HUES6 (cell line): ENCODE measurements at regions not wholly inside any gene's neighbourhood (a gene's known extent, or its start where the extent isn't known, plus 50 kb on each side); places are given as distances from the start of the nearest gene placed in this dataset.

Source experiments
- H3K27ac ChIP-seq: 2 replicates; pipeline ENCODE4 v1.7.0; 2013; ENCODE audit warnings: low read depth, mild to moderate bottlenecking, low read length, inconsistent platforms
- H3K27me3 ChIP-seq: 2 replicates; pipeline ENCODE4 v1.6.1; 2013; ENCODE audit warnings: low read length; ENCODE audit not compliant: control insufficient read depth, insufficient read depth
- H3K36me3 ChIP-seq: 2 replicates; pipeline ENCODE4 v1.6.1; 2013; ENCODE audit warnings: low read length; ENCODE audit not compliant: control insufficient read depth, insufficient read depth
- H3K4me1 ChIP-seq: 2 replicates; pipeline ENCODE4 v1.6.1; 2013; ENCODE audit warnings: low read length; ENCODE audit not compliant: control insufficient read depth, insufficient read depth
- H3K4me3 ChIP-seq: 2 replicates; pipeline ENCODE4 v1.5.1; 2013; ENCODE audit warnings: low read depth, low read length
- H3K9ac ChIP-seq: one replicate; pipeline ENCODE4 v1.6.1; 2013; ENCODE audit warnings: mild to moderate bottlenecking, low read length
- H3K9me3 ChIP-seq: 2 replicates; pipeline ENCODE4 v1.6.1; 2013; ENCODE audit warnings: low read depth, low read length; ENCODE audit not compliant: control insufficient read depth, insufficient read depth

- H3K27me3 ChIP-seq: no peaks in the 10 kb centered on the region
- no peak overlapping the region for H3K9ac ChIP-seq
- no peak overlapping the region for H3K27ac ChIP-seq
- H3K4me3 ChIP-seq: no peak overlapping the region
- H3K36me3 ChIP-seq: no peaks in the 10 kb centered on the region
- no peaks in the 10 kb centered on the region for H3K9me3 ChIP-seq
- no peaks in the 10 kb centered on the region for H3K4me1 ChIP-seq
Measured at GRCh38 chr10:108078263-108078662, 913.8 kb upstream of the SORCS1 start.

GRCh38 chr10:108072466-108072865 is 908.0 kb upstream of the SORCS1 start:
- Histone ChIP-seq H3K9me3 (no peaks in the 10 kb centered on the region), H3K4me3 (no peak overlapping the region), H3K27ac (no peak overlapping the region), H3K36me3 (no peaks in the 10 kb centered on the region), H3K9ac (no peak overlapping the region), H3K27me3 (no peaks in the 10 kb centered on the region), H3K4me1 (no peaks in the 10 kb centered on the region)

- Histone ChIP-seq H3K27me3 (no peaks in the 10 kb centered on the region), H3K4me3 (no peak overlapping the region), H3K9ac (no peak overlapping the region), H3K36me3 (no peaks in the 10 kb centered on the region), H3K27ac (no peak overlapping the region), H3K9me3 (no peaks in the 10 kb centered on the region), H3K4me1 (no peaks in the 10 kb centered on the region)
Measured at GRCh38 chr10:108070789-108071188, 906.3 kb upstream of the SORCS1 start.

GRCh38 chr10:108069096-108069495 is 904.6 kb upstream of the SORCS1 start:
- Histone ChIP-seq H3K9me3 (no peaks in the 10 kb centered on the region), H3K27ac (no peak overlapping the region), H3K4me1 (no peaks in the 10 kb centered on the region), H3K27me3 (no peaks in the 10 kb centered on the region), H3K4me3 (no peak overlapping the region), H3K9ac (no peak overlapping the region), H3K36me3 (no peaks in the 10 kb centered on the region)

GRCh38 chr10:108064746-108065260 is 900.3 kb upstream of the SORCS1 start:
- no peaks in the 10 kb centered on the region for H3K36me3 ChIP-seq
- H3K27ac ChIP-seq: no peak overlapping the region
- no peaks in the 10 kb centered on the region for H3K27me3 ChIP-seq
- no peaks in the 10 kb centered on the region for H3K9me3 ChIP-seq
- no peak overlapping the region for H3K4me3 ChIP-seq
- H3K4me1 ChIP-seq: no peaks in the 10 kb centered on the region
- no peak overlapping the region for H3K9ac ChIP-seq

GRCh38 chr10:108060246-108060645 is 895.7 kb upstream of the SORCS1 start:
- Histone ChIP-seq H3K9me3 (no peaks in the 10 kb centered on the region), H3K4me3 (no peak overlapping the region), H3K9ac (no peak overlapping the region), H3K36me3 (no peaks in the 10 kb centered on the region), H3K27me3 (no peaks in the 10 kb centered on the region), H3K4me1 (no peaks in the 10 kb centered on the region), H3K27ac (no peak overlapping the region)

GRCh38 chr10:108055506-108055905 is 891.0 kb upstream of the SORCS1 start:
- H3K27me3 ChIP-seq: no peaks in the 10 kb centered on the region
- no peak overlapping the region for H3K9ac ChIP-seq
- H3K4me1 ChIP-seq: no peaks in the 10 kb centered on the region; the same call in 1 of the 2 replicates
- H3K36me3 ChIP-seq: no peaks in the 10 kb centered on the region
- no peak overlapping the region for H3K27ac ChIP-seq
- no peaks in the 10 kb centered on the region for H3K9me3 ChIP-seq
- H3K4me3 ChIP-seq: no peak overlapping the region

GRCh38 chr10:108052981-108053380 is 888.5 kb upstream of the SORCS1 start:
- Histone ChIP-seq H3K4me1 (no peaks in the 10 kb centered on the region; the same call in 1 of the 2 replicates), H3K4me3 (no peak overlapping the region), H3K9ac (no peak overlapping the region), H3K9me3 (no peaks in the 10 kb centered on the region), H3K27me3 (no peaks in the 10 kb centered on the region), H3K36me3 (no peaks in the 10 kb centered on the region), H3K27ac (no peak overlapping the region)

- H3K27me3 ChIP-seq: no peaks in the 10 kb centered on the region
- H3K36me3 ChIP-seq: no peaks in the 10 kb centered on the region
- H3K9ac ChIP-seq: no peak overlapping the region
- H3K9me3 ChIP-seq: 0 out of 2 replicates have a peak, but pooled peaks cover 4% of the 10 kb centered on the region
- H3K27ac ChIP-seq: no peak overlapping the region
- no peak overlapping the region for H3K4me3 ChIP-seq
- H3K4me1 ChIP-seq: no peaks in the 10 kb centered on the region; the same call in 1 of the 2 replicates
Measured at GRCh38 chr10:108051218-108051617, 886.7 kb upstream of the SORCS1 start.

GRCh38 chr10:108050626-108051025 is 886.1 kb upstream of the SORCS1 start:
- Histone ChIP-seq H3K4me1 (no peaks in the 10 kb centered on the region; the same call in 1 of the 2 replicates), H3K9ac (no peak overlapping the region), H3K27ac (no peak overlapping the region), H3K36me3 (no peaks in the 10 kb centered on the region), H3K4me3 (no peak overlapping the region), H3K9me3 (0 out of 2 replicates have a peak, but pooled peaks cover 4% of the 10 kb centered on the region), H3K27me3 (no peaks in the 10 kb centered on the region)

GRCh38 chr10:108049668-108050067 is 885.2 kb upstream of the SORCS1 start:
- Histone ChIP-seq H3K4me1 (no peaks in the 10 kb centered on the region; the same call in 1 of the 2 replicates), H3K27ac (no peak overlapping the region), H3K9me3 (0 out of 2 replicates have a peak, but pooled peaks cover 4% of the 10 kb centered on the region), H3K9ac (no peak overlapping the region), H3K27me3 (no peaks in the 10 kb centered on the region), H3K4me3 (no peak overlapping the region), H3K36me3 (no peaks in the 10 kb centered on the region)
